HFF-Myc (cell line): ENCODE measurements at regions not wholly inside any gene's neighbourhood (a gene's known extent, or its start where the extent isn't known, plus 50 kb on each side); places are given as distances from the start of the nearest gene placed in this dataset.

Source experiments
- DNase-seq: peaks from one replicate; pipeline ENCODE4 v3.0.0-alpha.2; 2011; ENCODE audit warnings: low read depth; ENCODE audit errors: extremely low read depth
- H3K4me3 ChIP-seq: replicated peaks from 2 replicates; pipeline ENCODE4 v1.5.1; 2011; ENCODE audit warnings: low read depth, mild to moderate bottlenecking, control low read depth, low read length
- CTCF ChIP-seq: IDR thresholded peaks from 2 replicates; pipeline ENCODE4 v1.5.1; 2012; ENCODE audit warnings: mild to moderate bottlenecking, low read depth, low read length, control low read depth; ENCODE audit errors: missing control alignments

- no peak for TF ChIP-seq CTCF
- no peak for DNase-seq
- no peak overlapping the region for H3K4me3 ChIP-seq
Measured at GRCh38 chr2:176443946-176444345, 174.7 kb downstream of the MTX2 start.

- no peak for TF ChIP-seq CTCF
- no peak overlapping the region for H3K4me3 ChIP-seq
- DNase-seq = no peak
Measured at GRCh38 chr2:176445956-176446355, 176.7 kb downstream of the MTX2 start.

GRCh38 chr2:176446718-176447414 is 177.6 kb downstream of the MTX2 start:
- H3K4me3 ChIP-seq = no peak overlapping the region
- no peak for DNase-seq
- no peak for TF ChIP-seq CTCF

- TF ChIP-seq CTCF = no peak
- DNase-seq = no peak
- H3K4me3 ChIP-seq = no peak overlapping the region
Measured at GRCh38 chr2:176447616-176448015, 178.4 kb downstream of the MTX2 start.

- DNase-seq = no peak
Measured at GRCh38 chr2:176449852-176450251, 180.6 kb downstream of the MTX2 start.

GRCh38 chr2:176453784-176454183 is 184.5 kb downstream of the MTX2 start:
- no peak overlapping the region for H3K4me3 ChIP-seq
- TF ChIP-seq CTCF = no peak
- no peak for DNase-seq

More at GRCh38 chr2:176449852-176450251, 180.6 kb downstream of the MTX2 start:
- TF ChIP-seq CTCF = no peak
- no peak overlapping the region for H3K4me3 ChIP-seq
